ENCODE measurements at regions not wholly inside any gene's neighbourhood (a gene's known extent, or its start where the extent isn't known, plus 50 kb on each side); places are given as distances from the start of the nearest gene placed in this dataset.

DNA sequence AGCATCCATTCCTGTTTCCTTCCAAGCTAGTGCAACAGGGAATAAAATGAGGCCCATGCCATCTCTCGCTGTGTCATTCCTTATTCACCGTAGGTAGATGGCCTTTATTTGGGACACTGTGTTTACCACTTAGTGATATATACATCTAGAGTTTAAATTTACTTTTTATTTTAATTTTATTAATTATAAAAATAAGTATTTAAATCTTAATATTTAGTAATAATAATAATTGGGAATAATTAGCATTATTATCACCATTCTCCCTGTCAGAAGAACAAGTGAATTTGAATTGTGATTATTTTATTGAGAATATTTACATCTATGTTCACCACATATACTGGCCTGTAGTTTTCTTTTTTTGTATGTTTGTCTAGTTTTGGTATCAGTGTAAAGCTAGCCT, 692.9 kb upstream of the KIF2B start:
- POLR2A ChIA-PET = no interaction called here
- no peak overlapping the region for H3K27ac Mint-ChIP-seq (ENCODE audit: unreplicated experiment)

DNA sequence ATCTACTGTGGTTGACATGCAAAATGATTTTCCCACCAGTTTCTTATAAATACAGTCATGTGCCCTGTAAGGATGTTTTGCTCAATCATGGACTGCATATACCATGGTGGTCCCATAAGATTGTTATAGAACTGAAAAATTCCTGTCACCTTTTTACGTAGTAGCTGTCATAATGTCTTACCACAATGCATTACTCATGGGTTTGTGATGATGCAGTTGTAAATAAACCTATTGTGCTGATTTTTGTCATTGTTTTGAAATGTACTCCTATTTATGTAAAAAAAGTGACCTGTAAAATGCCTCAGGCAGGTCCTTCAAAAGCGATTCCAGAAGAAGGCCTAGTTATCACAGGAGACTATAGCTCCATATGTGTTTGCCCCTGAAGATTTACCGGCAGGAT, 695.4 kb upstream of the KIF2B start:
- H3K27me3 Mint-ChIP-seq (ENCODE audit: insufficient read depth, unreplicated experiment) = no peaks in the 10 kb centered on the region
- no peaks in the 10 kb centered on the region for H3K36me3 Mint-ChIP-seq (ENCODE audit: insufficient read depth, unreplicated experiment)
- H3K27ac Mint-ChIP-seq (ENCODE audit: unreplicated experiment) = no peak overlapping the region
- no peaks in the 10 kb centered on the region for H3K9me3 ChIP-seq
- 0 out of 2 replicates have a peak, but pooled peaks cover 2% of the 10 kb centered on the region for H3K4me1 ChIP-seq
- no peaks in the 10 kb centered on the region for H3K9me3 Mint-ChIP-seq (ENCODE audit: unreplicated experiment)
- intact Hi-C loops (cut with micrococcal nuclease; ENCODE audit: unreplicated experiment) = no loop called here
- H3K4me3 ChIP-seq (ENCODE audit: low read depth, low read length) = no peak overlapping the region
- TF ChIP-seq, protein P1, sequence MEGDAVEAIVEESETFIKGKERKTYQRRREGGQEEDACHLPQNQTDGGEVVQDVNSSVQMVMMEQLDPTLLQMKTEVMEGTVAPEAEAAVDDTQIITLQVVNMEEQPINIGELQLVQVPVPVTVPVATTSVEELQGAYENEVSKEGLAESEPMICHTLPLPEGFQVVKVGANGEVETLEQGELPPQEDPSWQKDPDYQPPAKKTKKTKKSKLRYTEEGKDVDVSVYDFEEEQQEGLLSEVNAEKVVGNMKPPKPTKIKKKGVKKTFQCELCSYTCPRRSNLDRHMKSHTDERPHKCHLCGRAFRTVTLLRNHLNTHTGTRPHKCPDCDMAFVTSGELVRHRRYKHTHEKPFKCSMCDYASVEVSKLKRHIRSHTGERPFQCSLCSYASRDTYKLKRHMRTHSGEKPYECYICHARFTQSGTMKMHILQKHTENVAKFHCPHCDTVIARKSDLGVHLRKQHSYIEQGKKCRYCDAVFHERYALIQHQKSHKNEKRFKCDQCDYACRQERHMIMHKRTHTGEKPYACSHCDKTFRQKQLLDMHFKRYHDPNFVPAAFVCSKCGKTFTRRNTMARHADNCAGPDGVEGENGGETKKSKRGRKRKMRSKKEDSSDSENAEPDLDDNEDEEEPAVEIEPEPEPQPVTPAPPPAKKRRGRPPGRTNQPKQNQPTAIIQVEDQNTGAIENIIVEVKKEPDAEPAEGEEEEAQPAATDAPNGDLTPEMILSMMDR (IDR thresholded peaks at IDR 0.05; ENCODE audit: insufficient read depth in 1 of 2, low read depth in 1 of 2, low read length in 1 of 2, severe bottlenecking in 1 of 2, unreplicated experiment in 1 of 2) = no peak
- no peaks in the 10 kb centered on the region for H3K36me3 ChIP-seq (ENCODE audit: control insufficient read depth, insufficient read depth, low read length)
- DNase-seq = no peak
- CTCF ChIA-PET = no interaction called here
- POLR2A ChIA-PET = no interaction called here
- no peaks in the 10 kb centered on the region for H3K27me3 ChIP-seq (replicated peaks; ENCODE audit: control insufficient read depth, insufficient read depth, low read length)
- BruUV-seq (replicated peaks) = no TSS peak
- no peak overlapping the region for H3K4me3 Mint-ChIP-seq (ENCODE audit: unreplicated experiment)
- H3K4me1 Mint-ChIP-seq (ENCODE audit: low read depth, unreplicated experiment) = no peaks in the 10 kb centered on the region

More for the DNA sequence above, 692.9 kb upstream of the KIF2B start:
- Mint-ChIP-seq H3K9me3 (ENCODE audit: unreplicated experiment) (no peaks in the 10 kb centered on the region), H3K4me1 (ENCODE audit: low read depth, unreplicated experiment) (no peaks in the 10 kb centered on the region), H3K27me3 (ENCODE audit: insufficient read depth, unreplicated experiment) (no peaks in the 10 kb centered on the region), H3K36me3 (ENCODE audit: insufficient read depth, unreplicated experiment) (no peaks in the 10 kb centered on the region), H3K4me3 (ENCODE audit: unreplicated experiment) (no peak overlapping the region)
- no peak for DNase-seq
- H3K36me3 ChIP-seq (ENCODE audit: control insufficient read depth, insufficient read depth, low read length) = no peaks in the 10 kb centered on the region
- BruUV-seq (replicated peaks) = no TSS peak
- H3K4me1 ChIP-seq = 0 out of 2 replicates have a peak, but pooled peaks cover 4% of the 10 kb centered on the region
- no peaks in the 10 kb centered on the region for H3K9me3 ChIP-seq
- H3K27me3 ChIP-seq (replicated peaks; ENCODE audit: control insufficient read depth, insufficient read depth, low read length) = no peaks in the 10 kb centered on the region
- CTCF ChIA-PET = no interaction called here
- TF ChIP-seq, protein P1 (IDR thresholded peaks at IDR 0.05; ENCODE audit: insufficient read depth in 1 of 2, low read depth in 1 of 2, low read length in 1 of 2, severe bottlenecking in 1 of 2, unreplicated experiment in 1 of 2) = no peak
- no peak overlapping the region for H3K4me3 ChIP-seq (ENCODE audit: low read depth, low read length)
- intact Hi-C loops (cut with micrococcal nuclease; ENCODE audit: unreplicated experiment) = no loop called here

DNA sequence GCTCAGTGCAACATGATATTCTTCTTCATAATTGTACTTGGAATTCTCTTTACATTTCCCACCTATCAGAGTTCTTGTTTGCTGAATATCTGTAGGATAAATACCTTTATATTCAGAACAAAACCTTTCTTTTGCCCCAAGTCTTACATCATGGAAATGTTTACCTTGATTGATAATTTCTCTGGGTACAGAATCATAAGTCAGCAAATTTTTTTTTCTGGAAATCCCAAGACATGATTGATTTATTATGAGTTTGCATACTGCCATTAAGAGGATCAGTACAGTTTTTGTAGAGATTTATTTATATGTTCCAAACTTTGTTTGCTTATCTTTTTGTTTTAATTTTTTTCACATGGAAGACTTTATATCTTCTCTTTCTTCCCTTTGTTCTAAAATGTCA, 699.8 kb upstream of the KIF2B start:
- Histone ChIP-seq H3K4me1 (no peaks in the 10 kb centered on the region), H3K36me3 (ENCODE audit: control insufficient read depth, insufficient read depth, low read length) (no peaks in the 10 kb centered on the region), H3K9me3 (no peaks in the 10 kb centered on the region), H3K4me3 (ENCODE audit: low read depth, low read length) (no peak overlapping the region), H3K27me3 (replicated peaks; ENCODE audit: control insufficient read depth, insufficient read depth, low read length) (no peaks in the 10 kb centered on the region)
- Mint-ChIP-seq H3K9me3 (ENCODE audit: unreplicated experiment) (no peaks in the 10 kb centered on the region), H3K36me3 (ENCODE audit: insufficient read depth, unreplicated experiment) (no peaks in the 10 kb centered on the region), H3K4me3 (ENCODE audit: unreplicated experiment) (no peak overlapping the region), H3K27me3 (ENCODE audit: insufficient read depth, unreplicated experiment) (no peaks in the 10 kb centered on the region), H3K4me1 (ENCODE audit: low read depth, unreplicated experiment) (no peaks in the 10 kb centered on the region), H3K27ac (ENCODE audit: unreplicated experiment) (no peak overlapping the region)
- ChIA-PET POLR2A (no interaction called here), CTCF (no interaction called here)
- TF ChIP-seq, protein P1 (IDR thresholded peaks at IDR 0.05; ENCODE audit: insufficient read depth in 1 of 2, low read depth in 1 of 2, low read length in 1 of 2, severe bottlenecking in 1 of 2, unreplicated experiment in 1 of 2) = no peak
- intact Hi-C loops (cut with micrococcal nuclease; ENCODE audit: unreplicated experiment) = no loop called here
- DNase-seq = no peak
- BruUV-seq (replicated peaks) = no TSS peak

Measured in Caco-2 (cell line).